ENCODE measurements at regions not wholly inside any gene's neighbourhood (a gene's known extent, or its start where the extent isn't known, plus 50 kb on each side); places are given as distances from the start of the nearest gene placed in this dataset.

- DNase-seq (ENCODE audit: low spot score) = no peak
- Histone ChIP-seq H3K27ac (no peak overlapping the region), H3K36me3 (no peaks in the 10 kb centered on the region), H3K27me3 (no peaks in the 10 kb centered on the region), H3K4me3 (no peak overlapping the region), H3K9me3 (no peaks in the 10 kb centered on the region), H3K4me1 (no peaks in the 10 kb centered on the region)
- TF ChIP-seq, protein P1, sequence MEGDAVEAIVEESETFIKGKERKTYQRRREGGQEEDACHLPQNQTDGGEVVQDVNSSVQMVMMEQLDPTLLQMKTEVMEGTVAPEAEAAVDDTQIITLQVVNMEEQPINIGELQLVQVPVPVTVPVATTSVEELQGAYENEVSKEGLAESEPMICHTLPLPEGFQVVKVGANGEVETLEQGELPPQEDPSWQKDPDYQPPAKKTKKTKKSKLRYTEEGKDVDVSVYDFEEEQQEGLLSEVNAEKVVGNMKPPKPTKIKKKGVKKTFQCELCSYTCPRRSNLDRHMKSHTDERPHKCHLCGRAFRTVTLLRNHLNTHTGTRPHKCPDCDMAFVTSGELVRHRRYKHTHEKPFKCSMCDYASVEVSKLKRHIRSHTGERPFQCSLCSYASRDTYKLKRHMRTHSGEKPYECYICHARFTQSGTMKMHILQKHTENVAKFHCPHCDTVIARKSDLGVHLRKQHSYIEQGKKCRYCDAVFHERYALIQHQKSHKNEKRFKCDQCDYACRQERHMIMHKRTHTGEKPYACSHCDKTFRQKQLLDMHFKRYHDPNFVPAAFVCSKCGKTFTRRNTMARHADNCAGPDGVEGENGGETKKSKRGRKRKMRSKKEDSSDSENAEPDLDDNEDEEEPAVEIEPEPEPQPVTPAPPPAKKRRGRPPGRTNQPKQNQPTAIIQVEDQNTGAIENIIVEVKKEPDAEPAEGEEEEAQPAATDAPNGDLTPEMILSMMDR (IDR thresholded peaks at IDR 0.05) = no peak
Observed at GRCh38 chr1:105204836-105205371, 1455.2 kb downstream of the AMY1C start.

DNA sequence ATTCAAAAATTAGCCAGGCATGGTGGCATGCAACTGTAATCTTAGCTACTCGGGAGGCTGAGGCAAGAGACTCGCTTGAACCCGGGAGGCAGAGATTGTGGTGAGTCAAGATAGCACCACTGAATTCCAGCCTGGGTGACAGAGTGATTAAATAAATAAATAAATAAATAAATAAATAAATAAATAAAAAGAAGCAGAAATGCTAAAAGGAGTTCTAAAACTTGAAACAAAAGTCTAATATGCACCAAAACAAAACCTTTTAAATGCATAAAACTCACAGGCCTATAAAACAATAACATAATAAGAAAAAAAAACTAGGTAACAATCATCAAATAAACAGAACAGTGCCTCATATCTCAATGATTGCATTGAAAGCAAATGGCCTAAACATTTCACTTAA lies 1458.9 kb downstream of the AMY1C start:
- Histone ChIP-seq H3K36me3 (no peaks in the 10 kb centered on the region), H3K4me3 (no peak overlapping the region), H3K27me3 (no peaks in the 10 kb centered on the region), H3K9me3 (no peaks in the 10 kb centered on the region), H3K27ac (no peak overlapping the region), H3K4me1 (no peaks in the 10 kb centered on the region)
- TF ChIP-seq, protein P1 (IDR thresholded peaks at IDR 0.05) = no peak
- no peak for DNase-seq (ENCODE audit: low spot score)

DNA sequence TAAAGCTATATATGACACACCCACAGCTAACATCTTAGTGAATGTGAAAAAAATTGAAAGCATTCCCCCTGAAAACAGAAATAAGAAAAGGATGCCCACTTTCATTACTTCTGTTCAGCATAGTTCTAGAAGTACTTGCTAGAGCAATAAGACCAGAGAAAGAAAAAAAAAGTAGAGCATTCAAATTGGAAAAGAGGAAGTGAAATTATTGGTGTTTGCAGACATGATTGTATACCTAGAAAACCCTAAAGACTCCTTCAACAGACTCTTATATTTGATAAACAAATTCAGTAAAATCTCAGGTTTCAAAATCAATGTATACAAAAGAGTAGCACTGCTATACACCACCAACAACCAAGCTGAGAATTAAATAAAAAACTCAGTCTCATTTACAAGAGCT lies 1461.0 kb downstream of the AMY1C start:
- Histone ChIP-seq H3K27ac (no peak overlapping the region), H3K4me1 (no peaks in the 10 kb centered on the region), H3K36me3 (no peaks in the 10 kb centered on the region), H3K9me3 (no peaks in the 10 kb centered on the region), H3K27me3 (no peaks in the 10 kb centered on the region), H3K4me3 (no peak overlapping the region)
- no peak for DNase-seq (ENCODE audit: low spot score)
- TF ChIP-seq, protein P1 (IDR thresholded peaks at IDR 0.05) = no peak

DNA sequence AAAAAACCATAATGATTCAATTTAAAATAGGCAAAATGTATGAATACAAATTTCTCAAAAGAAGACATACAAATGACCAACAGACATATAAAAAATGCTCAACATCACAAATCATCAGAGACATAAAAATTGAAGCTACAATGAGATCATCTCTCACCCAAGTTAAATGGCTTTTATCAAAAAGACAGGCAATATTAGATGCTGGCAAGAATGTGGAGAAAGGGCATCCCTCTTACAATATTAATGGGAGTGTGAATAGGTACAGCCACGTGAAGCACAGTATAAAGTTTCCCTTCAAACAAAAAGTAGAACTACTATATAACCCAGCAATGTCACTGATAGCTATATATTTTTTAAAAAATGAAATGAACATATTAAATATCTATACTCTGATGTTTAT lies 1481.7 kb downstream of the AMY1C start:
- no peak overlapping the region for H3K27ac ChIP-seq
- TF ChIP-seq, protein P1 (IDR thresholded peaks at IDR 0.05) = no peak
- H3K4me1 ChIP-seq = no peaks in the 10 kb centered on the region
- no peak overlapping the region for H3K4me3 ChIP-seq
- no peaks in the 10 kb centered on the region for H3K9me3 ChIP-seq
- DNase-seq (ENCODE audit: low spot score) = no peak
- no peaks in the 10 kb centered on the region for H3K27me3 ChIP-seq
- H3K36me3 ChIP-seq = no peaks in the 10 kb centered on the region

GRCh38 chr1:105243411-105243810 lies 1493.7 kb downstream of the AMY1C start:
- H3K4me1 ChIP-seq = no peaks in the 10 kb centered on the region
- H3K27ac ChIP-seq = no peak overlapping the region
- peaks cover 0 to 6% of the 10 kb centered on the region in 2 donors for H3K9me3 ChIP-seq
- TF ChIP-seq, protein P1 (IDR thresholded peaks at IDR 0.05) = no peak
- DNase-seq (ENCODE audit: low spot score) = no peak
- no peak overlapping the region for H3K4me3 ChIP-seq
- no peaks in the 10 kb centered on the region for H3K27me3 ChIP-seq
- no peaks in the 10 kb centered on the region for H3K36me3 ChIP-seq

DNA sequence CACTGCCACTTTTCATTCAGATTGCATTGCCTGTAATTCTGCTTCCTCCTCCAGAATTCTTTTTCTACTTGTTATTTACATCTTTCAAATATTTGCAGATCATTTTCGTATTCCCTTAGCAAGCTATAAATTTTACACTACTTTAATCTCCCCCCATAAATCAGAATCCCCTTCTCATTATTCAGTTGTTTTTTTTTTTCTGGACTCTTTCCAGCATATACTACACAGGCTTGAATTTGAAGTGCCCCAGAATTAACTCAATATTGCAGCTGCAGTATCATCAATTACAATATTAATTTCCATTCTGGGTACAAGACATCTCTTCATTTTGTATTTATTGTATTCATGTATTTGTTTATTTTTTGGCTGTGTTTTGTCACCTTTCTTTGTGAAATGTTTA lies 1494.3 kb downstream of the AMY1C start:
- Histone ChIP-seq H3K36me3 (no peaks in the 10 kb centered on the region), H3K27me3 (no peaks in the 10 kb centered on the region), H3K9me3 (peaks cover 0 to 6% of the 10 kb centered on the region in 2 donors), H3K27ac (no peak overlapping the region), H3K4me1 (no peaks in the 10 kb centered on the region), H3K4me3 (no peak overlapping the region)
- TF ChIP-seq, protein P1 (IDR thresholded peaks at IDR 0.05) = no peak
- DNase-seq (ENCODE audit: low spot score) = no peak

Measured in right atrium auricular region (tissue), 2 donors.